Left ventricle myocardium superior (tissue), 1 donor: ENCODE measurements at regions not wholly inside any gene's neighbourhood (a gene's known extent, or its start where the extent isn't known, plus 50 kb on each side); places are given as distances from the start of the nearest gene placed in this dataset.

ENCODE experiments used
- ATAC-seq: fragments of 200-7000 bp; cut with Tn5 transposase; one replicate; pipeline ENCODE4 v1.9.1; 2020; ENCODE audit warnings: mild to moderate bottlenecking, moderate library complexity
- DNase-seq: peaks from one replicate; pipeline ENCODE4 v3.0.0-alpha.2; 2020
- intact Hi-C: fragments of 100-400 bp; cut with micrococcal nuclease; formaldehyde crosslinking; loops from one replicate; pipeline ENCODE4 v1.11.0; 2022
- donor health status: DM: no; HTN: yes; CAD: no; lungs with severe emphysema.

GRCh38 chr16:66269617-66270332 lies 96.7 kb upstream of the CDH5 start:
- ATAC-seq (peak; percentile 40), DNase-seq (no peak)
- intact Hi-C loops, result no loop called here

DNA sequence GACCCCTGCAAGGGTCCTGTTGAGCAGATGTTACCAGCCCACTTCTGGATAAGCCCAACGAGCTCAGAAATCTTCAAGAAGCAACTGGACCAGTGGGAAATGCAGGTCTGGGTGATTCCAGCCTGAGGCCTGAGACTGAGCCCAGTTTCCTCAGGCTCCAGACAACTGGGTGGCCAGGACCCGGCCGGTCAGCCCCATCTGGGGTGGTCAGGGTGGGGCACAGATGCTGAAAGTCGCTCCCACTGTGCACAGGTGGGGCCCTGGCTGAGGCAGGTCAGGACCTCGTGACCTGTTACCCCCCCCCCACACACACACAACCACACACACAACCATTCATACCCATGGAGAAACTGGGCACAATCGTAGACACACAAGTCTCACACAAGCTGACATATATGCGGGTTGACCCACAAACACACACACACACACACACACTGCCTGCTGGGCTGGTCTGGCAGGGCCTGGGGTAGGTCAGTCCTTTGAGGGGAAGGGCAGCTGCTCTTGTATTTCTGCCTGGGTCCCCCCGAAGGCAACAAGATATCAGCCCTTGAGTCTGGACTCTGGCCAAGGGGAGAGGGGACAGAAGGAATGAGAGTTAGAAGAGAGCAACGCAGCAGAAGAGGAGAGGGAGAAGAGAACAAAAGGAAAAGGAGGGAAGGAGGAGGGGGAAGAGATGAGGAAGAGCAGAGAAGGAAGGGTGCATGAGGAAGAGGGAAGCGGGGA lies 99.0 kb upstream of the CDH5 start:
- ATAC-seq (peak; percentile 1), DNase-seq (no peak)
- intact Hi-C loops, result no loop called here

GRCh38 chr16:66266436-66267291 lies 99.8 kb upstream of the CDH5 start:
- intact Hi-C loops, result no loop called here
- DNase-seq (peak; percentile 83), ATAC-seq (peak; percentile 84)

- ATAC-seq (no peak), DNase-seq (no peak)
- intact Hi-C loops, result no loop called here
Measured at GRCh38 chr16:66265556-66266141, 100.8 kb upstream of the CDH5 start.

DNA sequence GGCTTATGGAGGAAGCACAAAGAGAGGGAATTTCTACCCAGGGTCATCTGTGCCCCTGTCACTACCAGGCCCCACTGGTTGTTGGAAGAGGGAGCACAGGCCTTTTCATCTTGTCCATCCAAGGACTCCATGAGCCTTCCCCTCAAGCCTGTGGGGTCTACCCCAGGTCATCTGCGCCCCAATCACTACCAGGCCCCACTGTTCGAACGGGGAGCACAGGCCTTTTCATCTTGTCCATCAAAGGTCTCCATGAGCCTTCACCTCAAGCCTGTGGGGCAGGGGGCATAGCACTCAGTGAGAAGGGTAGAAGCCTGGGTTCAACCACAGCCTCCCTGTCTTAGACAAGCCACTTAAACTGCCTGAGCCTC lies 101.5 kb upstream of the CDH5 start:
- intact Hi-C loops, result no loop called here
- DNase-seq (no peak), ATAC-seq (no peak)

DNA sequence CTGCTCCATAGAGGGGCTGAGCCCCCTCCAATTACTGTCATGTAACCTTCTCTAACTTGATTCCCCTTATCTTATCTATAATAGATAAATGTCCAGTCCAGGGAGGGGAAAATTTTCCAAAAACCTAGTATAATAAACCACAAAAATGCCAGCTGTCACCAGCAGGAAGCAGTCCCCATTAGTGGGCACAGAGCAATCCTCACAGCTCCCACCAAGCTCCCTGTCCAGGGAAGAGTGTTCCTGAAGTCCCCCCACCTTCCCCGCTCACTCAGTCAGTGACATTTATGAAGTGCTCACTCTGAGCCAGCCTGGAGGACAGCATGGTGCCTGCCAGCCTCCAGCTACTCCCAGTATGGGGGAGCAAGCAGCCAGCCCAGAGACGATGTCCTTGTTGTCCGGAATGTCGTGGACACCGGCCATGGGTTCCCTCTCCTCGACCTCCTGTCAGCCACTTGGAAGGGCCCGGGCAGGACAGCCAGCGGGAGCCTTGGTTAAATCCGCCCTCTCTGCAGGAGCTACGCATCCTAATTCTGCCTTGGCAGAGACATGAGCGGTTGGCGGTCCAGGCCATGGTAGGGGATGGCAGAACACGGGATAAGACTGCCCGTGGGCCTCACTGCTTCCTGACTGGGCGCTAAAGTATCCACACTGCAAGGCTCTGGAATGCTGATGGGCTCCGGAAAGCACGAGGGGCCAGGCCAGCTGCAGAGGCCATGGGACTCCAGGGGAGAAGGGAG lies 102.0 kb upstream of the CDH5 start:
- intact Hi-C loops, result no loop called here
- ATAC-seq, result no peak
- DNase-seq, result no peak

DNA sequence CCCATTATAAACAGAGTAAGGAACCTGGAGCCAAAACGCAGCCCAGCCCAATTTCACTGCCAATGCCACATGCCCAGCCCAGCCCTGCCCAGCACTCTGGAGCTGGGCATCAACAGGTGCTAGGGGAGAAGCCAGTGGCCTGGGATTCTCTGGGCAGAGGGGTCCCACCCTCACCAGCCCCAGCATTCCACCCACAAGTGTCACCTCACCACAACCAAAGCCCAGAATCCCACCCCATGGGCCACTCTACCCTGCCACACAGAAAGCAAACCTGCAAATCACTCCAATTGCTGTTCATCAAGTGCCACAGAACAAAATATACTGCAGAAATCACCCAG lies 102.5 kb upstream of the CDH5 start:
- ATAC-seq, result no peak
- DNase-seq, result no peak
- intact Hi-C loops, result no loop called here

- ATAC-seq, result no peak
- intact Hi-C loops, result no loop called here
- no peak for DNase-seq
Measured at GRCh38 chr16:66263168-66263972, 103.1 kb upstream of the CDH5 start.

DNA sequence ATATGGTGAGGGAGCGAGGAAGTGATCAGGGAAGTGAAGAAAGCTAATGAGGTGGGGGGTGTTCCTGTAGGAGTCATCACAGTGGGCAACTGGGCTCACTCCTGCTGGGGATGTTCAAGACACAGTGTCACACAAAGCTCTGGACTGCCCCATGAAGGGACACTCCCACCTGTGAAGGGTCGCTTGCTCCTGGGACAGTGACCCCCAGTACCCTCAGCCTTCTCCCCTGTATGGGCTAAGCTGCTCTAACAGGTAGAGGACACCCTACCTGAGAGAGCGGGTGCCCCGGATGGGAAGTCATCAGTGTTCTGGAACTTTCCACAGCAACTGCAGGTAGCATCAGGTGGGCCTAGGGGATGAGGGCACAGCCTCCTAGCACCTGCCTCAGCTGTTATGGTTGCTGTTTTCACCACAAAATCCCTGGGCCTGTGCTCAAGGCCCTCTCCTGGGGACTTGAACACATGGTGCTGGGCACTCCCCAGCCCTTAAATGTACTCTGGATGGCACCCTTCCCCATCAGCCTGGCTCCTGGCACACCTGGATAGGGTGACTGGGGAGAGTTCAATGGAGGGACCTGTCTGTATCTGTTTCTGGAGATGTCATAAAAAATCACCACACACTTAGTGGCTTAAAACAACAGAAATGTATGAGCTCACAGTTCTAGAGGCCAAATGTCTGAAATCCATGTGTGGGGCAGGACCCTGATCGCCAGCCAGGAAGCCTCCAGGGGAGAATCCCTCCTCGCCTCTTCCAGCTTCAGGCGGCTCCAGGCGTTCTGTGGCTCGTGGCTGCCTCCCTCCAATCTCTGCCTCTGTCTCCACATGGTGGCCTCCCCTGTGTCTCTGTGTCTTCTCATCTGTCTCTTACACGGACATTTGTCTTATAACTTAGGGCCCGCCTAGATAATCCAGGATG lies 104.0 kb upstream of the CDH5 start:
- DNase-seq (peak; percentile 76), ATAC-seq (peak; percentile 63)
- intact Hi-C loops, result no loop called here

DNA sequence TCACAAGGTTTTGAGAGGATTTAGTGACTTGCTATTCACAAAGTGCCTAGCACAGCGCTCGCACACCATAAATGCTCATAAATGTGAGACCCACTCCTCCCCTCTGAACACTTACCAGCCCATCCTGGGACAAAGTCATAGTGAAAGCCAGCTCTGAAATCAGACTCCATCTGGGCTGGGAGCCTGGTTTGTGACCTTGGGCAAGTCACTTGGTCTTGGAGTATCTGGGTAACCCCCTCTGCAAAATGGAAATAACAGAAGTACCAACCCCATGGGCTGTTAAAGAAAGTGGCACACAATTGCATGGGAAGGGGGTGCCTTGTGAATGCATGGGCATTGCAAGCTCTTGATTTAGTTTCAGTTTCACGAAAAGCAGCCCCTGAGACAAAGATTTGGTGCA lies 104.7 kb upstream of the CDH5 start:
- intact Hi-C loops, result no loop called here
- ATAC-seq (no peak), DNase-seq (no peak)

DNA sequence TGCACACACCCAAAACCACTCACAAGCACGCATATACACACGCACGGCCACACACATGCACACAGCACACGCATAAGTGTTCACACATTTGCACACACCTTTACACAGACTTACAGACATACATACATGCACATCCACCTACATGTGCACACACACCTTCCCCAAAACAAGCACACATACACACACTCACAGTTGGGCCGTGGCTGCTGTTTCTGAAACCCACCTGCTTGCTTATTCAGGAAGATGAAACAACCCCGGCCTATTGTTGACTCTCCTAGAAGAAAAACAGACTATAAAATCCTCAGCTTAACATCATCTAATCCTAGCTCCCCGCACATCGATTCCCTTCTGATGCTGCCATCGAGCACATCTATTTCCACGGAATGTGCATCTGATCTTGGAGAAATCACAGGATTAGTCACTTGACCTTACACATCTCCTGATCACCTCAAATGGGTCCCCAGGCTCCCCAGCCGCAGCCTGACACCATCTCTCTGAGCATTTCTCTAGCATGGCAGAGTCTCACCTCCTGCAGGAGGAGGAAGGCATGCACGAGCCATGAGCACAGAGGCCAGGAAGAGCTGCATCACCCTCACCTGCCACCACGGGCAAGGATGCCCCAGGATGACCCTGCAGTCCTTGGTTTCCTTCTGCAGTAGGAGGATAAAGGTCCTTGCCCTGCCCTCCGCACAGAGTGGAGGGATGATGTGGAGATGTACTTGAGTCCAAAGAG lies 105.8 kb upstream of the CDH5 start:
- no peak for DNase-seq

GRCh38 chr16:66258916-66259845 lies 107.3 kb upstream of the CDH5 start:
- ATAC-seq (no peak), DNase-seq (no peak)
- intact Hi-C loops, result no loop called here

More for the DNA sequence above, 105.8 kb upstream of the CDH5 start:
- intact Hi-C loops, result no loop called here
- ATAC-seq, result no peak

DNA sequence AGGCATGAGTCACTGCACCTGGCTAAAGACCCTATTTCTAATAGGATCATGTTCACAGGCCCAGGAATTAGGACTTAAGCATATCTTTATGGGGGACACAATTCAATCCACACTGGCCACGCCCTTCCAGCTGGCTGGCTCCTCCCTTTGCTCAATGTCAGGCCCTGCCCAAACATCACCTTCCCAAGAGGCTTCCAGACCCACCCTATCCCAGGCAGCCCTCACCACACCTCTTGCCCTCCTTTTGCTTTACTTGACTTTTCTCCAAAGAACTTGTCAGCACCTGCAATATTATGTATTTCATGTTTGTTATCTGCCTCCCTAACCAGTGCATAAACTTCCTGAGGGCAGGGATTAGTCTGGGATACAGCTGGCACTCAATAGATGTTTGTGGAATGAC lies 109.6 kb upstream of the CDH5 start:
- no peak for DNase-seq
- no peak for ATAC-seq
- intact Hi-C loops, result no loop called here

DNA sequence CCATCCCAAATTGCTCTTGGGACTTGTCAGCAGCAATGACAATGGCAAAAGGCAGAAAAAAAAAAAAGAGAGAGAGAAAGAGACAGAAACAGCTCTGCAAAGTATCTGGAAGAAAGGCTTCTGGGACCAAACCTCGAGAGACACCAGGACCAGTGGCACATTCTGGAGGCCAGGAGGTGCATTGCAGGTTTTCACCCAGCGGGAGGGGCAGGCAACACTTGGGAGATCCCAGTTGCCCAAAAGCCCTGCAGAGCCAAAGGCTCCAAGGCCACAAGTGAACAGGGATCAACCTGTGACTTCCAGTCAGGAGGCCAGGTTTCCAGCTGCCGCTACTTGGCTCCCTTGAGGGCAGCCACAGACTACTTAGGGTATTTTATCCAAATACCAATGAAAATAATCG lies 110.8 kb upstream of the CDH5 start:
- no peak for DNase-seq
- intact Hi-C loops, result no loop called here
- ATAC-seq, result no peak

- intact Hi-C loops, result no loop called here
- DNase-seq (no peak), ATAC-seq (no peak)
Measured at GRCh38 chr16:66254751-66255150, 111.7 kb upstream of the CDH5 start.

DNA sequence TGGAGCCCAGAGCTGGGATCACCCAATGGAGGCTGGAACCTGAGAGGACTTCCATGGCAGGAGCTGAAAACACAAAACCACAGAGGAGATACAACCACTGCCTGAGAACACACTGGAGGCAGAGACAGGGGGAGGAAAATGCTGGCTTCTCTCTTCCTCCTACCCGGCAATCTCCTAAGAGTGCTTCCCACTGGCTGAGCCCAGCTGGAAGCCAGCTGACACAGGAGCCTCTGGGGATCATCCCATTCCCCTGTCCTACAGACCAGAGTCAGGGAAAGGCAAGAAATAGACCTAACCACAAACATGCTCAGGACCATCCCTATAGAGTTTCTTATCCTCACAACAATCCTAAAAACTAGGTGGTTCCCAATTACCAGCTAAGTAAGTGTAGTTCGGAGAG lies 112.4 kb upstream of the CDH5 start:
- DNase-seq, result no peak
- intact Hi-C loops, result no loop called here
- ATAC-seq, result no peak
